NCI-H748 (cell line): ENCODE measurements at regions not wholly inside any gene's neighbourhood (a gene's known extent, or its start where the extent isn't known, plus 50 kb on each side); places are given as distances from the start of the nearest gene placed in this dataset.
"Not testable (repeated sequence)": the region's sequence is repeated elsewhere in the genome, so short reads cannot be mapped to it uniquely, and the experiment has no call there.

Experiments
- DNase-seq: peaks from one replicate; lab custom pipeline; 2025; ENCODE audit not compliant: unreplicated experiment; lab: John Stamatoyannopoulos, UW

- DNase-seq = no peak
Observed at GRCh38 chr6:112459758-112460304, 112.7 kb downstream of the RFPL4B start.

GRCh38 chr6:112464901-112465665 lies 118.0 kb downstream of the RFPL4B start:
- DNase-seq = peak; percentile 9

GRCh38 chr6:112466373-112467151 lies 119.4 kb downstream of the RFPL4B start:
- DNase-seq = no peak

GRCh38 chr6:112468359-112468758 lies 121.2 kb downstream of the RFPL4B start:
- DNase-seq = no peak

GRCh38 chr6:112469306-112469705 lies 122.2 kb downstream of the RFPL4B start:
- DNase-seq = no peak

- no peak for DNase-seq
Observed at GRCh38 chr6:112470376-112470775, 123.2 kb downstream of the RFPL4B start.

DNA sequence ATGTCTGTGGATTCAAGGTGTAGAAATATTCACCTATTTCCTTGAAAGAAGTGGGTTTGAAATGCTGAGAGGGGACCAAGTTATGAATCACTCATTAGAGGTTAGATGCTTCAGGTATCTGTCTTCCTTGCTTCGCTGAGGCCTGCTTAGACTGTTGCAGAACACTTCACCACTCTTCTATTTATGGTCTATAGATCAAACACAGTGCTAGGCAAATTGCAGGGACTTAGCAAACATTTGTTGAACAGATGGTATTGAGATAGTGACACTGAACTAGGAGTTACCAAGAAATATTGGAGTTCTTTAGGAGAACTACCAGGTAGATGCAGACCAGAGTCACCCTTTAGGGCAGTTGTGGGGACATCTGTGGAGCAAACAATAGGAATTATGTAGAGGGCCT lies 123.8 kb downstream of the RFPL4B start:
- no peak for DNase-seq

DNA sequence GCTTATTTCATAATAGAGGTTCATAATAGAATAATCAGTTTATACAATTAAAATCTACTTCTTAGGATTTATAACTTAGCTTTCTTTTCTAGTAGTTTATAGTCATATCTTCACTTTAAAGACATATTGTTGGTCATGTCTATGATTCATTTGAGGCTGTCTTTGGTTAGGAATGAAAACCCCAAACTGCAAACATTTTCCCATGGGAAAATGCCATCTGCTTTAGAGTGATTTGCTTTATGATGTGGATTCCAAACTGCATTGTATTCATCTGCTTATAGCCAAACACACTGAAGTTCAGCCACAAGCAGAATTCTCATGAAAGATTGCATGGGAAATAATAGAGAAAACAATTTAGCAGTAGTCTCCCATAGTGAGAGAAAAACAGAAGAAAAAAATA lies 128.0 kb downstream of the RFPL4B start:
- DNase-seq = peak; percentile 28

DNA sequence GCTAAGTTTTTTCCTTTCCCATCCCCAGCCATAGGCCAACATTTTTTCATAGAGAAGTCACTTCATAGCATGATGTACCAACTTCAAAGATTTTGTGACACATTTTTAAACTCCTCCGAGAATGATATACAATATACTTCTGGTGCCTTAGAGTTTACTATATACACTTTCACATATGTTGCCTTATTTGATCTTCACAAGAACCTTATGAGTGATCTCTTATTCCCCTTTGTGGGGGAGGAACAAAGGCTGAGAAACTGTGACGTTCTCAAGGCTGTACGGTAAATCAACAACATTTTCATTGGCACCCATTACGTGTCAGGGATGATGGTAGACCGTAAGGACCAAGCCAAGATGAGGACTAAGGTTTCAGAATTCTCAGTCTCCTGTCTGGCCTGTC lies 130.0 kb downstream of the RFPL4B start:
- no peak for DNase-seq

DNA sequence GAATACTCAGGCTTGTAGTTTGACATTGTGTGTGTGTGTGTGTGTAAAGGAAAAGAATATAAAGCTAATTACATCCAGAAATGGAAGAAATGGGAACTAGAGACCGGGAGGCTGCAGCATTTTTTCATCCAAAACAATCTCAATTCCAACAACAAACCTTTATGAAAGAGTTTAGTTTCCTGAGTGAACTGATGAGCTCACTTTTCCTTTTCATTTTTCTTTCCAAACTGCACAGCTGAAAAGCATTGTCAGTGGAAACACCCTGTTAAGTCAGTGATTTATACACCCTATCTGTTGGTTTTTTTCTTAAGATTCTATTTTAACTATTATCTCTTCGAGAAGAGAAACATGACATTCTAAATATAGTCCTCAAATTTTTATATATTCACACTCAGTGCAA lies 130.9 kb downstream of the RFPL4B start:
- DNase-seq = no peak

DNA sequence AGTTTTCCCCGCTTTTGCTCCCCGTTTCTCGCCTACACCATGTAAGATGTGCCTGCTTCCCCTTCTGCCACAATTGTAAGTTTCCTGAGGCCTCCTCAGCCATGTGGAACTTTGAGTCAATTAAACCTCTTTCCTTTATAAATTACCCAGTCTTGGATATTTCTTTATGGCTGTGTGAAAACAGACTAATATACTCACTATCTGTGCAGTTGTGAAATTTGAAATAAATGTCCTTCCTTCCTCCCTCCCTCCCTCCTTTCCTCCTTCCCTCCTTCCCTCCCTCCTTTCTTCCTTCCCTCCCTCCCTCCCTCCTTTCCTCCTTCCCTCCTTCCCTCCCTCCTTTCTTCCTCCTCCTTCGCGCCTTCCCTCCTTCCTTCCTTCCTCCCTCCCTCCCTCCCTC lies 132.8 kb downstream of the RFPL4B start:
- DNase-seq = not testable (repeated sequence)

DNA sequence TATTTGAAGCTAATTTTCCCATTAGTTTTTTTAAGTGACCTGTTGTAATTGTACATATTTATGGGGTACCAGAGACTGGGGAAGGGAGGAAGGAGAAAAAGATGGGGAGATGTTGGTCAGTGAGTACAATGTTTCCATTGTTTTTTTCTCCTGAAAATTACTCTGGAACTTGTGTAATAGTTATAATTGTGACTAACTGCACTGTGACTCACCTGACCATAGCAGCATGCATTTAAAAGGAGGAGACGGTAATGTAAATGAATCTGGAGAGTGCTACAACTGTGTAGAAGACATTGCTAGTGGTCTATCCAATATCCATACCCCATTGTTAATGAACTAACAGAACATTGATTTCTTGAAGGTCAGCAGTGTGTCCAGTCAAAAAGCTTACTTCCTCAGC lies 133.4 kb downstream of the RFPL4B start:
- DNase-seq = no peak

DNA sequence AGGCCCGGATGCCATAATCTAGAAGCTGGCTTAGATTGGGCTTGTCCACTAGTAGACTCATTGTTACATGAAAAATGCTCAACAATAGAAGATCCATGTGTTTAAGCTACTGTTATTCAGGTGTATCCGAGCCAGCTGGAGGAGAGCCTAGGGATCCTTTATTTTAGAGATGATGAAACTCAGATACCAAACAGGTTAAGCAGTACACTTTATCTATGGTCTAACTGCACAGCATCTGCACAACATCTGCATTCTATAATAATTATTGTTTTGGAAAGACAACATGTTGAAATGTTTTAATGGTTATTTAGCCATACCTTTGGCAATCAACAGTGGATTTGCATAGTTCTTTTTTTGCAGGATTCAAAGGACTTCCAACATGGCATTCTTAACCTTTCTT lies 134.1 kb downstream of the RFPL4B start:
- DNase-seq = no peak

GRCh38 chr6:112482373-112482772 lies 135.2 kb downstream of the RFPL4B start:
- no peak for DNase-seq

DNA sequence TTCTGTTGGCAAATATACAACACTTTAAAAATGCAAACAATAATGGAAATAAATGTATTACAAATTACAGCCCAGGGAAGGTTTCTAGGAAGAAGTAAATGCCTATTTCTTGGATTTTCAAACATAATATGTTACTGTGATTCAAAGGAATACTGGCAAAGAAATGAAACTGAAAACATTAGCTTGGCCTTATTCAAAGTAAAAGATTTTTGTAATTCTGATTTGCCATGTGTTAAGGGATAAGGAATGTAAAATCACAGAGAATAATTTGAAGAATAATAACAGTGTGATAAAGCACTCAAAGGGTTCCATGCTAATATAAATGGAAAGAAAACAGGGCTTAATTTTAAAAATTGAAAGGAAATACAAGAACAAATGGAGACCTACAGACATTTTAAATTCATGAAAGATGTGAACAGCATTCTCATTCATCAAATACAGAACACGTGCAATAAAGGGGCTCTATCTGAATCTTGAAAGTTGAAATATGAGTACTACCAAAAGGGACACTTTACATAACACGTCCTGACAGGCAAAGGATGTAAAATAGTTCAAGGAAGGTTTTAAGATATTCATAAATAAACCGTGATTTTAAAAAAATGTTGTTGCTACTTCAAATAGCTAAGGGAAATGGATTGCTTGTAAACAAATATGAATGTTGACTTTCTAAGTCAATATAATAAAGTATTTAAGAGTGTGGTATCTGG lies 138.1 kb downstream of the RFPL4B start:
- DNase-seq = no peak

DNA sequence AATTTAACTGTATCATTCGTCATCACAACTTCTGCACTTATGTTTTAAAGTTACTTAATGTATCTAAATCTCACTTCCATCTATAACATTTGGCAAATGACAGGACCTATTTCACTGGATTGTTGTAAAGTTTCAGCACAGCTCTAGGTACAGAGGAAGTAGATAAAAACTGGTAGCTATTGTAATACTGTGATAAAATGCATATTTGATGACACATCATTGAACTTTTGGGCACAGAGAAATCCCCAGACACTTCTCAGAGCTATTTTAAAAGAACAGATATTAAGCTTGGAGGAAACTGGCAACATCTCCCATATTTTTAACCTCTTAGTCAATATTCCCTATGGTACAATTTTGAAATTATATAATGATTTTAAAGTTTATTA lies 138.7 kb downstream of the RFPL4B start:
- DNase-seq = no peak

- DNase-seq = no peak
Observed at GRCh38 chr6:112486454-112486853, 139.3 kb downstream of the RFPL4B start.

DNA sequence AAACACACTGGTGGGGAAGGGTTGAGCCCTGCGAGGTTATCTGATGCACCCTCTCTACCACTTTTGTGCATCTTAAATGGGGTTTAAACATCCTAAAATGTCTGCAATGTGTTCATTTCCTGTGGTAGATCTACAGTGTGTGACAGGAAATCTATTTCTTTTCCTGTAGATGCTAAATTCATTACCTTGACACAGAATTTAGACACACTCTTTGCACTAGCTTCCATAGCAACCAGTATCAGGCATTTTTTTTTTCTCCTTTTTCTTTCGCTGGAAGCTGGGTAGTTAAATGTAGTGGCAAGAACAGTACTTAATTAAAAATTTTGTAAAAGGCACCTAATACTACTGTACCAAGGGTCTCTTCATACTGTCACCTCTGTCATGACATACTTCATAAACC lies 141.1 kb downstream of the RFPL4B start:
- no peak for DNase-seq

DNA sequence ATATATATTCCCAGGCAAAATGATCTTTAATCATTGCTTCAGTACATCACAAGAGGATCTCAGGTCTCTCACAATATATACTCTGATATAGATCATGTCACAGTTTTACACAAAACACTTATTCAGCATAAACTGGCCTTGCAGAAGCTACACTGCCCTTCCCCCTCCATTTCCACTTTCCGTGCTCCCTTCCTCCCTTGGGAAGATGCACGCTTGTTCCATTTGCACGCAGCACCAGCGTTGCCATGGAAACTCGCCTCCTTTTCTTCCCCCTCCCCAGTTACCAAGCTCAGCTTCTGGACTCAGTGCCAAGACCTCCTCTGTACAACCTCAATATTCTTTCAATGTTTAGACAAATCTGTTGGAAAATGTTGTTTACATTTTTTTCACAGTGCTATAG lies 154.6 kb downstream of the RFPL4B start:
- DNase-seq = peak; percentile 97

GRCh38 chr6:112502351-112503090 lies 155.4 kb downstream of the RFPL4B start:
- DNase-seq = peak; percentile 45

- peak; percentile 76 for DNase-seq
Observed at GRCh38 chr6:112503091-112503596, 156.0 kb downstream of the RFPL4B start.
